ENCODE measurements at regions not wholly inside any gene's neighbourhood (a gene's known extent, or its start where the extent isn't known, plus 50 kb on each side); places are given as distances from the start of the nearest gene placed in this dataset.

- TF ChIP-seq, protein P1, sequence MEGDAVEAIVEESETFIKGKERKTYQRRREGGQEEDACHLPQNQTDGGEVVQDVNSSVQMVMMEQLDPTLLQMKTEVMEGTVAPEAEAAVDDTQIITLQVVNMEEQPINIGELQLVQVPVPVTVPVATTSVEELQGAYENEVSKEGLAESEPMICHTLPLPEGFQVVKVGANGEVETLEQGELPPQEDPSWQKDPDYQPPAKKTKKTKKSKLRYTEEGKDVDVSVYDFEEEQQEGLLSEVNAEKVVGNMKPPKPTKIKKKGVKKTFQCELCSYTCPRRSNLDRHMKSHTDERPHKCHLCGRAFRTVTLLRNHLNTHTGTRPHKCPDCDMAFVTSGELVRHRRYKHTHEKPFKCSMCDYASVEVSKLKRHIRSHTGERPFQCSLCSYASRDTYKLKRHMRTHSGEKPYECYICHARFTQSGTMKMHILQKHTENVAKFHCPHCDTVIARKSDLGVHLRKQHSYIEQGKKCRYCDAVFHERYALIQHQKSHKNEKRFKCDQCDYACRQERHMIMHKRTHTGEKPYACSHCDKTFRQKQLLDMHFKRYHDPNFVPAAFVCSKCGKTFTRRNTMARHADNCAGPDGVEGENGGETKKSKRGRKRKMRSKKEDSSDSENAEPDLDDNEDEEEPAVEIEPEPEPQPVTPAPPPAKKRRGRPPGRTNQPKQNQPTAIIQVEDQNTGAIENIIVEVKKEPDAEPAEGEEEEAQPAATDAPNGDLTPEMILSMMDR (IDR thresholded peaks at IDR 0.05; ENCODE audit: insufficient read depth, low read length, poor library complexity, severe bottlenecking): no peak
- no peak for TF ChIP-seq EZH2phosphoT487 (conservative IDR thresholded peaks at IDR 0.05; ENCODE audit: low read length)
Measured at GRCh38 chr16:9465161-9465560, 373.7 kb downstream of the HAPSTR1 start.
